ENCODE measurements at regions not wholly inside any gene's neighbourhood (a gene's known extent, or its start where the extent isn't known, plus 50 kb on each side); places are given as distances from the start of the nearest gene placed in this dataset.
"Not testable (repeated sequence)": the region's sequence is repeated elsewhere in the genome, so short reads cannot be mapped to it uniquely, and the experiment has no call there.

GRCh38 chr6:40823917-40824891 is 214.8 kb downstream of the UNC5CL start:
- DNase-seq = not testable (repeated sequence)

GRCh38 chr6:40822619-40823018 is 216.4 kb downstream of the UNC5CL start:
- DNase-seq = no peak

GRCh38 chr6:40819182-40819834 is 219.7 kb downstream of the UNC5CL start:
- DNase-seq = no peak

GRCh38 chr6:40817369-40817768 is 221.7 kb downstream of the UNC5CL start:
- DNase-seq = no peak

- DNase-seq = no peak
These were observed 222.4 kb downstream of the UNC5CL start for GRCh38 chr6:40816601-40817000.

GRCh38 chr6:40815731-40816130 is 223.3 kb downstream of the UNC5CL start:
- DNase-seq = no peak

GRCh38 chr6:40810171-40810570 is 223.0 kb upstream of the LRFN2 start:
- DNase-seq = no peak

- DNase-seq = no peak
These were observed 222.5 kb upstream of the LRFN2 start for GRCh38 chr6:40809627-40810026.

GRCh38 chr6:40807484-40807883 is 220.3 kb upstream of the LRFN2 start:
- no peak for DNase-seq

GRCh38 chr6:40806256-40806864 is 219.2 kb upstream of the LRFN2 start:
- DNase-seq = no peak

GRCh38 chr6:40805336-40805735 is 218.2 kb upstream of the LRFN2 start:
- no peak for DNase-seq

- DNase-seq = no peak
These were observed 217.7 kb upstream of the LRFN2 start for GRCh38 chr6:40804905-40805304.

GRCh38 chr6:40803897-40804702 is 216.9 kb upstream of the LRFN2 start:
- DNase-seq = no peak

GRCh38 chr6:40802481-40802880 is 215.3 kb upstream of the LRFN2 start:
- DNase-seq = no peak

- DNase-seq = no peak
These were observed 212.4 kb upstream of the LRFN2 start for GRCh38 chr6:40799296-40800140.

GRCh38 chr6:40798069-40798770 is 211.1 kb upstream of the LRFN2 start:
- DNase-seq = no peak

GRCh38 chr6:40796260-40797221 is 209.4 kb upstream of the LRFN2 start:
- no peak for DNase-seq

- no peak for DNase-seq
These were observed 207.4 kb upstream of the LRFN2 start for GRCh38 chr6:40794586-40794985.

GRCh38 chr6:40792183-40792582 is 205.0 kb upstream of the LRFN2 start:
- DNase-seq = no peak

- no peak for DNase-seq
These were observed 203.8 kb upstream of the LRFN2 start for GRCh38 chr6:40791004-40791403.
